Cardiac muscle cell (in vitro differentiated cells and primary cell): ENCODE measurements at regions not wholly inside any gene's neighbourhood (a gene's known extent, or its start where the extent isn't known, plus 50 kb on each side); places are given as distances from the start of the nearest gene placed in this dataset.

Source experiments
- DNase-seq, 2 donors: peaks; one replicate each; pipeline versions ENCODE4 v3.0.0 to v3.0.0-alpha.2; 2010 to 2017; ENCODE audit warnings: low read depth in 1 of 2, low spot score in 1 of 2
- H3K27ac ChIP-seq: fragments of 200-600 bp; sonication (generic); 2 replicates; pipeline ENCODE4 v1.5.1; 2016
- H3K27me3 ChIP-seq: fragments of 200-600 bp; sonication (generic); 2 replicates; pipeline ENCODE4 v1.6.0; 2016; ENCODE audit warnings: control low read depth
- H3K36me3 ChIP-seq: fragments of 200-600 bp; sonication (generic); 2 replicates; pipeline ENCODE4 v1.5.1; 2016; ENCODE audit warnings: control low read depth
- H3K4me1 ChIP-seq: fragments of 200-600 bp; sonication (generic); 2 replicates; pipeline ENCODE4 v1.8.1; 2017; ENCODE audit warnings: low read depth, mild to moderate bottlenecking, mixed run types
- H3K4me3 ChIP-seq: fragments of 200-600 bp; sonication (generic); 2 replicates; pipeline ENCODE4 v1.5.1; 2016; ENCODE audit warnings: mild to moderate bottlenecking
- H3K9me3 ChIP-seq: fragments of 200-600 bp; sonication (generic); 2 replicates; pipeline ENCODE4 v1.5.1; 2017; ENCODE audit warnings: low read depth, mild to moderate bottlenecking, control low read depth
- TF ChIP-seq, protein P1 (sequence below): IDR thresholded peaks from 2 replicates; pipeline ENCODE4 v1.5.1; 2012; ENCODE audit warnings: low read depth, mild to moderate bottlenecking, low read length

DNA sequence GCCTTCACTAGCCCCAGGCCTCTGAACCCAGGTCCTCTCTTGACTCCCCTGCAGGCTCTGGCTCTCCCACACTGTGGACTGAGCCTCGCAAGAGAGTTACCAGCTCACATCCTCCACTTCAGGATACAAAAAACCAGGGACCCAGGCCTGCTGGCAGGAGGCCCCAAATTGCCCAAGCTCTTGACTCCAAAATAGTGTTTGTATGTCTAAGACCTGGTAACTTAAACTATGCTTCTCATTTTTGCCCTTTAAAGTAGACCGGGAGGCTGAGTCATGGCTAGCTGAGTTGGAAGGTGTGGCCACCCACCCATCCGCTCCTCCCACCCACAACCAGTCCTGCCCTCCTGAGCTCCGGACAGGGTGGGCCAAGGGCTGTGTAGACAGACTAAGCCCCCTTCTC lies 250.0 kb downstream of the SOX9 start:
- Histone ChIP-seq H3K27ac (no peak overlapping the region), H3K4me3 (no peak overlapping the region), H3K36me3 (no peaks in the 10 kb centered on the region), H3K4me1 (no peaks in the 10 kb centered on the region), H3K9me3 (no peaks in the 10 kb centered on the region), H3K27me3 (no peaks in the 10 kb centered on the region)
- TF ChIP-seq, protein P1, sequence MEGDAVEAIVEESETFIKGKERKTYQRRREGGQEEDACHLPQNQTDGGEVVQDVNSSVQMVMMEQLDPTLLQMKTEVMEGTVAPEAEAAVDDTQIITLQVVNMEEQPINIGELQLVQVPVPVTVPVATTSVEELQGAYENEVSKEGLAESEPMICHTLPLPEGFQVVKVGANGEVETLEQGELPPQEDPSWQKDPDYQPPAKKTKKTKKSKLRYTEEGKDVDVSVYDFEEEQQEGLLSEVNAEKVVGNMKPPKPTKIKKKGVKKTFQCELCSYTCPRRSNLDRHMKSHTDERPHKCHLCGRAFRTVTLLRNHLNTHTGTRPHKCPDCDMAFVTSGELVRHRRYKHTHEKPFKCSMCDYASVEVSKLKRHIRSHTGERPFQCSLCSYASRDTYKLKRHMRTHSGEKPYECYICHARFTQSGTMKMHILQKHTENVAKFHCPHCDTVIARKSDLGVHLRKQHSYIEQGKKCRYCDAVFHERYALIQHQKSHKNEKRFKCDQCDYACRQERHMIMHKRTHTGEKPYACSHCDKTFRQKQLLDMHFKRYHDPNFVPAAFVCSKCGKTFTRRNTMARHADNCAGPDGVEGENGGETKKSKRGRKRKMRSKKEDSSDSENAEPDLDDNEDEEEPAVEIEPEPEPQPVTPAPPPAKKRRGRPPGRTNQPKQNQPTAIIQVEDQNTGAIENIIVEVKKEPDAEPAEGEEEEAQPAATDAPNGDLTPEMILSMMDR: no peak
- peak in 1 of 2 donors; percentile 65 for DNase-seq

DNA sequence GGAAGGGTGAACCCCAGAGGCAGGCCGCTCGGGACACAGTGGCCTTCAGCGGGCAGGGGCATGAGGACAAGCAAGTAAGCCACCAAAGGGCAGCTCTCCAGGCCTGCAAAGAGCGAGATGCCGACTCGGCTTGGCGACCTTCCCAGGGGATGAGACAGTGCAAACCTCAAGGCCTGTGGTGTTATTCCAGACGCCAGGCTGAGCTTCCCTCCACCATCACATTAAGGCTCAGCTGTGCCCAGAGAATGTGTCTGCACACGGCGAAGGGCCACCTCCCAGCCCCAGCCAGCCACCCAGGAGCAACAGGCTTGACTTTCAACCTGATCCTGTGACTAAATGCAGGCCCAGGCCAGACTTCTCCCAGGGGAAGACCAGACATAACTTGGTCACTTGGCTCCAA lies 251.4 kb downstream of the SOX9 start:
- H3K9me3 ChIP-seq: no peaks in the 10 kb centered on the region
- H3K4me3 ChIP-seq: no peak overlapping the region
- no peaks in the 10 kb centered on the region for H3K36me3 ChIP-seq
- DNase-seq: peak in 1 of 2 donors; percentile 33
- H3K4me1 ChIP-seq: no peaks in the 10 kb centered on the region
- H3K27me3 ChIP-seq: no peaks in the 10 kb centered on the region
- no peak overlapping the region for H3K27ac ChIP-seq
- TF ChIP-seq, protein P1: no peak

DNA sequence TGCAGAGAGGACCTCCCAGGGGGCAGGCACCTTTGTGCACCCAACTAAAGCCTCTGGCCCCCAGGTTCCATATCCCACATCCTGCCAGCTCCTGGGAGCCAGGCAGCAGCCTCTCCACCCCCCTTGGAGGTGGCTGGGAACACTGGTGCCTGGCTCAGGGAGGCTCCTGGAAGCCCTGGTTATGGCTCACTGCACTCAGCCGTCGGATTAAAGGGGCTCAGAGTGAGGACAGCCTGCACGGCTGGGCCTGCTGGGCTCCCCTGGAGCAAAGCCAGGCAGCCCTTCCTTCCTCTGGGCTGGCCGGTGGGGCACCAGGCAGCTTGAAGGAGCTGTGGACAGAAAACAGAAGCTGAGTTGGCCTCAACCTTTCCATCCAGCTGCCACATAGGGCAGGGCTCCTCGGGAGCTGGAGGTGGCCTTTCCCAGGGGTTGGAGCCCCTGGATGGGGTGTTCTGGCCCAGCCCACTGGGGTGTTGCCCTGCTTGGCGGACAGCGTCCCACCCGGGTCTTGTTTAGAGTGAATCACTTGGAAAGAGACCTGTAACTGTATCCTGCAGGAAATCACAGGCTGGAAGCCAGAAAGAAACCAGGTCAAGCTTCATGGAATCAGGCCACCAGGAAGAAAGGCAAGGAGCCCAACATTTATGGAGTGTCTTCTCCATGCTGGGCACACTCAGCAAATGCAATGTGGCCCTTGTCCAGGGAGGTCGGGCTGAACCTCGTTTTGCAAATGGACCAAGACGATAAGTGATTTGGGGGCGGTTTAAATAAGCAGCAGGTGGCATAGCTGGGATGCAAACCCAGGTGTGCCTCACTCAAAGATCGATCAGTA lies 253.3 kb downstream of the SOX9 start:
- Histone ChIP-seq H3K27me3 (no peaks in the 10 kb centered on the region), H3K4me1 (no peaks in the 10 kb centered on the region), H3K27ac (no peak overlapping the region), H3K9me3 (no peaks in the 10 kb centered on the region), H3K36me3 (no peaks in the 10 kb centered on the region), H3K4me3 (no peak overlapping the region)
- TF ChIP-seq, protein P1: no peak
- peak; percentile 17 to 34 for DNase-seq

DNA sequence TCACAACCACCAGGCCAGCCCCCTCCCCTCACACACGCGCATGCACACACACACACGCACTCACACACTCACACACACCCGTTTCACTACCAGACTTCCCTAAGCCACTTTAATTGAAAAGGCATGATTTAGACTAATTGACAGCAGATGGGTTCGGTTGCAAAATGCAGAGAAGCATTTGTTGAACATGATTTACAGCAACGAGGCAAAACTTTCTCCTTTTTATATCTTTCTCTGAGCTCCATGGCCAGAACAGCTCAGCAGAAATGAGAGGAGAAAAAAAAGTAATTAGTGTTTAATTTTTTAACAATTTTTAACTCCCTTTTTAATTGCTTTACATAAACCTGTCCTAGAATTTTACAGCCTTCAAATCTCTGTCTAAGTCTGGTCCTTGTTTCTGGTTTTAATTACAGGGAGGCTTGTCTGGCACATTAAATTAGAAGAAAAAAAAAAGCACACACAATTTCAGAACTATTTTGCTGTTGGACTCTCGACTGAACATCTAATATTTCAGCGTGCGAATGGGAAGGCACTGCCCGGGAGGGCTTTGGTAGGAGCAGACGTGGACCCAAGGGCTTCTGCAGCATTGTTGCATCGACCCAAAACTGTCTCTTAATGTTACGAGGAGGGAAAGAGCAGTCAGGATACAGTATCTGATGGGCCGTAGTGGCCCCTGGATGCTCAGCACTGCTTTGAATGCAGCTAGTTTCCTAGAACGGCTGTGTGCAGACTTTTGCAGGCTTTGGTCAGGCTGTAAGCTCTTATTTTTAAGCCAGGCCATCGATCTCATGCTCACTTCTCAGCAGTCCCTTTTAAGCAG lies 255.9 kb downstream of the SOX9 start:
- no peaks in the 10 kb centered on the region for H3K36me3 ChIP-seq
- no peak for DNase-seq
- H3K9me3 ChIP-seq: no peaks in the 10 kb centered on the region
- TF ChIP-seq, protein P1: no peak
- no peaks in the 10 kb centered on the region for H3K4me1 ChIP-seq
- no peaks in the 10 kb centered on the region for H3K27me3 ChIP-seq
- no peak overlapping the region for H3K27ac ChIP-seq
- no peak overlapping the region for H3K4me3 ChIP-seq

- DNase-seq: no peak
- no peaks in the 10 kb centered on the region for H3K4me1 ChIP-seq
- H3K4me3 ChIP-seq: no peak overlapping the region
- H3K27ac ChIP-seq: no peak overlapping the region
- H3K9me3 ChIP-seq: no peaks in the 10 kb centered on the region
- TF ChIP-seq, protein P1: no peak
- H3K27me3 ChIP-seq: no peaks in the 10 kb centered on the region
- no peaks in the 10 kb centered on the region for H3K36me3 ChIP-seq
These were observed 257.9 kb downstream of the SOX9 start for GRCh38 chr17:72378414-72379390.
